ENCODE measurements at regions not wholly inside any gene's neighbourhood (a gene's known extent, or its start where the extent isn't known, plus 50 kb on each side); places are given as distances from the start of the nearest gene placed in this dataset.

DNA sequence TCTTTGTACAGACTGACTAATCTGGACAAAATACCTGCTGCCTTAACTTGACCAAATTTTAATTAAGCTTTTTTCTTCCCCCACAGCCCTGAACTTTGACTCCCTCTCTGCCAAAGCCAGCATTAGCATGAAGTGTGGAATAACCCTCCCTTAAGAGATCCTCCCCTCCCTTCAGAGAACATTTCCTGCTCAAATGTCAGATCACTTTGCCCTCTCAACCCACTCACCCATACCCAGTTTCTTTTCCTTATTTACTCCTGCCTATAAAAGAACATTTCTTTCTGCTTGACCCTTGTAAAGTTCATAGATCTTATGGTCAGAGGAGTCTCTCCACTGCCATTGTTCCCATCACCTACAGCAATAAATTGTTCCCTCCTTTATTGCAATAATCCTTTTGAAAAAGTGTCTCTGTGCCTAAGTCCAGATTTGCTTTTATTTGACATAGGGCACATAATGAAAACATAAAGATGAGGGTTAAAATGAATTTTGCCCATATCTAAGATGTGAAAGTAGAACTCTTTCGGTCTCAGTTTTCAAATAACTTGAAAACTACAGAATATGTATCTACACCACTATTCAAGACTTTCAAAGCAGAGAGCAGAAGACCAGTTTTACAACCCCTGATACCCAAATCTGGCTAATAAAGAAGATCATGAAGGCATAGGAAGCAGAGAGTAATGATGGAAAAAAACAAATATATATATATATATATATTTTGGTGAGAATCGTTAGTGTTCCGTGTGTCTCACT lies 289.7 kb upstream of the ANXA10 start:
- TF ChIP-seq HDAC2 (IDR thresholded peaks at IDR 0.05), result no peak
- Histone ChIP-seq H3K4me1 (no peaks in the 10 kb centered on the region), H3K4me3 (no peak overlapping the region), H3K4me2 (no peak overlapping the region), H3K27ac (no peak overlapping the region), H3K9me3 (no peaks in the 10 kb centered on the region)
- ATAC-seq, result no peak
- CTCF ChIA-PET, result no interaction called here
- POLR2A ChIA-PET, result no interaction called here
- FAIRE-seq, result no peak
- no peak for DNase-seq (ENCODE audit: low read depth in 1 of 2, low spot score in 1 of 2)
- 61% methylated on average over 3 of the region's 3 CpGs for WGBS (ENCODE audit: missing lambda C conversion rate)

GRCh38 chr4:167811958-167812357 lies 280.4 kb upstream of the ANXA10 start:
- no peaks in the 10 kb centered on the region for H3K9me3 ChIP-seq
- FAIRE-seq (no peak), DNase-seq (ENCODE audit: low read depth in 1 of 2, low spot score in 1 of 2) (no peak), ATAC-seq (no peak)
- no peak overlapping the region for H3K4me2 ChIP-seq
- WGBS (ENCODE audit: missing lambda C conversion rate), result 29% methylated on average over 1 of the region's 1 CpG
- CTCF ChIA-PET, result no interaction called here
- H3K27ac ChIP-seq, result no peak overlapping the region
- POLR2A ChIA-PET, result no interaction called here
- TF ChIP-seq NR3C1 (IDR thresholded peaks at IDR 0.05) (no peak), HOXB5 (CRISPR knock-in tag; IDR thresholded peaks at IDR 0.05) (no peak), HMGXB4 (CRISPR knock-in tag; IDR thresholded peaks at IDR 0.05; ENCODE audit: borderline replicate concordance) (no peak), FOSL2 (IDR thresholded peaks at IDR 0.05) (no peak), FOSL2 (CRISPR knock-in tag; IDR thresholded peaks at IDR 0.05) (no peak), RFX5 (IDR thresholded peaks at IDR 0.05) (no peak), POLR2AphosphoS2 (conservative IDR thresholded peaks at IDR 0.05; ENCODE audit: low read length) (no peak), NPAS2 (CRISPR knock-in tag; IDR thresholded peaks at IDR 0.05; ENCODE audit: borderline replicate concordance) (no peak), FOXS1 (CRISPR knock-in tag; IDR thresholded peaks at IDR 0.05) (no peak), REST (IDR thresholded peaks at IDR 0.05) (no peak), ESRRA (IDR thresholded peaks at IDR 0.05; ENCODE audit: borderline replicate concordance, low read length) (no peak), CBX8 (IDR thresholded peaks at IDR 0.05) (no peak)
- TF ChIP-seq, protein P1, sequence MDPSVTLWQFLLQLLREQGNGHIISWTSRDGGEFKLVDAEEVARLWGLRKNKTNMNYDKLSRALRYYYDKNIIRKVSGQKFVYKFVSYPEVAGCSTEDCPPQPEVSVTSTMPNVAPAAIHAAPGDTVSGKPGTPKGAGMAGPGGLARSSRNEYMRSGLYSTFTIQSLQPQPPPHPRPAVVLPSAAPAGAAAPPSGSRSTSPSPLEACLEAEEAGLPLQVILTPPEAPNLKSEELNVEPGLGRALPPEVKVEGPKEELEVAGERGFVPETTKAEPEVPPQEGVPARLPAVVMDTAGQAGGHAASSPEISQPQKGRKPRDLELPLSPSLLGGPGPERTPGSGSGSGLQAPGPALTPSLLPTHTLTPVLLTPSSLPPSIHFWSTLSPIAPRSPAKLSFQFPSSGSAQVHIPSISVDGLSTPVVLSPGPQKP (IDR thresholded peaks at IDR 0.05; ENCODE audit: low read depth, low read length), result no peak
- no peak overlapping the region for H3K4me3 ChIP-seq
- H3K4me1 ChIP-seq, result no peaks in the 10 kb centered on the region

GRCh38 chr4:167826281-167826680 lies 266.1 kb upstream of the ANXA10 start:
- H3K9me3 ChIP-seq, result no peaks in the 10 kb centered on the region
- ChIA-PET CTCF (no interaction called here), POLR2A (no interaction called here)
- H3K4me2 ChIP-seq, result no peak overlapping the region
- FAIRE-seq, result no peak
- ATAC-seq, result no peak
- H3K4me1 ChIP-seq, result no peaks in the 10 kb centered on the region
- DNase-seq (ENCODE audit: low read depth in 1 of 2, low spot score in 1 of 2), result no peak
- H3K4me3 ChIP-seq, result no peak overlapping the region
- TF ChIP-seq EHMT2 (IDR thresholded peaks at IDR 0.05; ENCODE audit: low read depth) (no peak), CTCF (IDR thresholded peaks at IDR 0.05) (no peak), RAD21 (conservative IDR thresholded peaks at IDR 0.05 in 1 of 2, IDR thresholded peaks at IDR 0.05 in 1 of 2) (no peak), HOXA7 (CRISPR knock-in tag; IDR thresholded peaks at IDR 0.05) (no peak), EHF (CRISPR knock-in tag; IDR thresholded peaks at IDR 0.05) (no peak), HOXB13 (CRISPR knock-in tag; IDR thresholded peaks at IDR 0.05; ENCODE audit: low read depth) (no peak), HES2 (IDR thresholded peaks at IDR 0.05) (no peak)
- no peak overlapping the region for H3K27ac ChIP-seq
- WGBS (ENCODE audit: missing lambda C conversion rate), result 51% methylated on average over 2 of the region's 2 CpGs

Measured in A549 (cell line).